SK-N-MC (cell line): ENCODE measurements at regions not wholly inside any gene's neighbourhood (a gene's known extent, or its start where the extent isn't known, plus 50 kb on each side); places are given as distances from the start of the nearest gene placed in this dataset.

ENCODE experiments used
- EZH2 ChIP-seq: fragments of 200-600 bp; sonication (generic); IDR thresholded peaks from one replicate; pipeline ENCODE4 v1.6.1; 2017; ENCODE audit warnings: antibody characterized with exemption
- FOXP2 ChIP-seq: optimal IDR thresholded peaks from 2 replicates; pipeline ENCODE3; 2011; ENCODE audit warnings: mild to moderate bottlenecking, moderate library complexity; ENCODE audit not compliant: insufficient read depth; ENCODE audit errors: extremely low read length, control extremely low read depth
- POLR2AphosphoS5 ChIP-seq: IDR thresholded peaks from 2 replicates; pipeline ENCODE4 v1.6.1; 2012; ENCODE audit warnings: mild to moderate bottlenecking, low read depth, low read length, borderline replicate concordance

GRCh38 chr17:77831474-77832179 is 126.9 kb upstream of the TNRC6C start:
- TF ChIP-seq EZH2 (no peak), POLR2AphosphoS5 (no peak), FOXP2 (no peak)
